Activated CD8-positive, alpha-beta memory T cell treated with anti-CD3 and anti-CD28 coated beads, Interleukin-2, amount 50 U/mL, for 24 hours (primary cell): ENCODE measurements at regions not wholly inside any gene's neighbourhood (a gene's known extent, or its start where the extent isn't known, plus 50 kb on each side); places are given as distances from the start of the nearest gene placed in this dataset.

Experiments
- DNase-seq: peaks from one replicate; pipeline ENCODE4 v3.0.0-alpha.2; 2020; ENCODE audit errors: extremely low read depth

GRCh38 chr21:16815243-16815642 is 697.6 kb upstream of the CXADR start:
- DNase-seq: no peak

DNA sequence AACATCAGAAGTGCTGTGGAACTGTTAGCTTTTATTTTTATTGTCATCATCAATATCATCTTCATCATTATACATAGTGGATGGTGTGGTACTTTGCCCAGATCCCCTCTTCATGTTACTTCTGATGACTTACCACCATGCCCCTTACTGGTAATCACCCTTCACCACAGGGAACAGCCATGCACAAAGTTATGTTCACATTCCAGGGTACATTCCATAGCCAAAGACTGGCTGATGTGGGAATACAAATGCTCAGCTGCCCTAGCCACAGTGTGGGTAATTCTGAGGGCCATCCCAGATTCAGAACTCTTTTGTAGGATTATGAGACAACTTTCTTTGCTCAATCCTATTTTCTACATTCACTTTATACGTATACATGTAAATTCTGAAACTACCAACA is 691.3 kb upstream of the CXADR start:
- DNase-seq: no peak

DNA sequence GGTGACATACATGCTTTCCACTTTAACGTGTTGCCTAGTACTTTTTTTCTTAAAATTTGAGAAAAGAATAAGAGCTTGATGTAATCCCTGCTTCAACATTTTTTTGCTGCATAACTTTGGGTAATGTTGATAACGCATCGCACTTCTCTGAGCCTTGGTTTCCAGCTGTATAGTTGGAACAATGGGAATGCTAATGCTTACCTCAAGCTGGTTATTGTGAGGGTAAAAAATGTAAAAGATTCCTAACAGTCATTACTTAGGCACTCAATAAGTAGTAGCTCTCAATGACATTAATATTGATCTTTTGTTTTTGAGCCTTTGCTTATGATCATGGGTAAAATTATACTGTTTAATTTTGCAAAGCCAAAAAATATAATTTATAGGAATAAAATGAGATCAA is 683.3 kb upstream of the CXADR start:
- DNase-seq: no peak

DNA sequence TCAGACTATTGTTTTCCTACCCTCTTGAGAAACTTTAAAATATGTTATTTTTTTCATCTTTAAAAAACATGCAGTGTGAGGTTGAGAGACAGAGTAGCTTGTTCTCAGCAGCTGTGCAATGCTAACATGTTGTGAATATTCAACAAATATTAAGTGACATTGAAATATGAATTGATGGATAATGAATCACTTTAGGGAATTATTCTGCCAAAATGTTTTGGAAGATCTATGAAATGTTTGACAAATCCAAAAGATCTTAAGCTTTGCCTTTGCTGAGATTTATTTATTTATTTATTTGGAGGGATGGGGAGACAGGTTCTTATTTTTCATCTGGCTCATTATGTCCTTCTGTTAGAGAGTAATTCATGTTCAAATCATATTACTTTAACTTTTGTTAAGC is 680.1 kb upstream of the CXADR start:
- no peak for DNase-seq

DNA sequence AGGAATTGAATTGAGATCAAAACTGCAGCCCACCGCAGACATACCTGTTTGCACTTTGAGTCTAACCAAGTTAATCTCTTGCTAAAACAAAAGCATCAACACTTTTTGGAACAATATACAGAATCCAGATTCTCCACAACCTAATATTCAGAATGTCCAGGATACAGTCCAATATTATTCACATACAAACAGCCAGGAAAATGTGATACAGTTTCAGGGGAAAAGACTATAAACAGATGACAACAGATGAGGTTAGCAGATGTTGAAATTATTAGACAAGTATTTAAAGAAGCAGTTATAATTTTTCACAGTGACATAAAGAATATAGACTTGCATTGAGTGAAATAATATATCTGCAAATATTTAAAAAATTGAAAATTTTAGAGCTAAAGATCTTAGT is 678.1 kb upstream of the CXADR start:
- no peak for DNase-seq

DNA sequence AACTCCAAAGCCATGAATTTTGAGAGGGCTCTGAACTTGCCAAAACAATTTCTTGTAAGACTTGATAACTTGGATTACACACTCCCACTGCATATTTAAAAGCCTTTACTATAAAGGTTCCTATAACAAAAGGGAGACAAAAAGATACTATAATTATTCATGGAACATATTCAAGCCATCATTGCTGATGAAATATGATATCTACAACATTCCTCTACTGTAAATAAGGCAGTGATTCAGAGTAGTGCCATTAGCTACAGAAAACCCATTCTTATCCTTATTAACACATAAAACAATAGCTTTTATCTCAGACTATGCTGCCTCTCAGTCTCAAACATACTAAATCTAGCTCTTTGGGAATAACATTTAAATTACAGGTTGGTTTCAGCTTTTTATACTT is 675.5 kb upstream of the CXADR start:
- DNase-seq: no peak

DNA sequence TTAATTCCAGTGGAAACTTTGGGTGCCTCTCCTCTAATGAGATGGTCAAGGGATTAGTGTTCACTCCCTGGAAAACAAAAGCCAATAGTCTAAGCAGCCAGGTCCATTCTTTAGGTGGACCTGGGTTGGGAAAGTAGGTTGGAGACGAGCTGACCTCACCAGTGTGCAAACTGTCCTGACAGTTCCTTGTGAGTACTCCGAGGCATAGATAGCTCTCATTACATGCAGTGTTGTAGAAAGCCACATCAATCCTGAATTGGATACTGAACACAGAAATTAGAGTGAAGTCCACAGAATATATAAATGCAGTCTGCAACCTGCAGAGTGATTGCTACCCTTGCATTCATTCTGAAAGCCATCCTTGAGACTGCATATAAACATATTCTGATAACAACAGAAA is 675.1 kb upstream of the CXADR start:
- no peak for DNase-seq

DNA sequence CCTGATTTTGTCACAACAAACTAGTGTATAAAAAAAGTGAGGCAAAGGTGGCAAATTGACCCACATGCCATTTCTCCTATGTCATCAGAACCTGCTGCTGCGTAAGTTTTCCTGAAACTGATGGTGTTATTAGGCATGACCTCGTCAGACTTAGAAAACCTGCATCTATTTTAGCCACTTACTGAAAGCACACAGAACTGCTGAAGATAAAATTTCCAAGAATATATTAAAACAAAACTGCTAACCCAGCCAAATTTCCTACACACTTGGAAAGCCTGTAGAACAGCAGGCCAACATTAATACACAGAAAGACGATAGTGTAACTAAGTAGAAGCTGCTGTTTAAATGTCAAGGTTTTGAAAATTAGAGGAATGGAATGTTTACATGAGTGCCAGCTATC is 674.5 kb upstream of the CXADR start:
- DNase-seq: no peak

GRCh38 chr21:16840538-16840937 is 672.3 kb upstream of the CXADR start:
- DNase-seq: no peak

DNA sequence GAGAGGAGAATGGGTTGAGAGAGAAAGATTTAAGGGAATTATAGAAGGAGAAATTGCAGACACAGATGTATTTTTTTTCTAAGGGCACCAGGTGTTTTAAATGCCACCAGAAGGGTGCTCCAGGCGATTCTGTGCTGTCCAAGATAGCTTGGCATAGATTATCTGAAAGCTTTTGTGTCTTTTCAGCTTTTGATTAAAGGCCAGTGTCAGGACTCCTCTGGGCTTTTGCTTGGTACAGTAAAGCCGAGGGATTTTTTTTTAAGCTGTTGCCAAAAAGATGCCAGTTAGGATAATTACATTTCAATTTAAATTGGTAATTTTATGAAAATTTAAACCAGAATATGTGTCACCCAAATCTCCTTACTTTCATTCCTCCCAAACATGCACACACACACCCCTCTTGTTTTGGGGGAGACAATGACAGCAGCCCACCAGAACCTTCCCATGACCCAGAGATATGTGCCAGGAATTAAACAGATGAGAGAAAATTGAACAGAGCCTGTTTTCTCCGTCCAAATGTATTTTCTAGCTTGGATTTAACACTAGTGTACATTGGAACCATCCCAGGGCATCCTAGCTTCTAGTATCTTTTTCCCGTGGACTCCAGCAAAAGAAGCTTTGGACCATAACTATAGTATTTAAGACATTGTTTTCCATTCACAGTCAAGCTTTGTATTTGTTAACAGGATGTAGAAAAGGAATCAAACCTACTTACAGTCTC is 670.7 kb upstream of the CXADR start:
- no peak for DNase-seq

DNA sequence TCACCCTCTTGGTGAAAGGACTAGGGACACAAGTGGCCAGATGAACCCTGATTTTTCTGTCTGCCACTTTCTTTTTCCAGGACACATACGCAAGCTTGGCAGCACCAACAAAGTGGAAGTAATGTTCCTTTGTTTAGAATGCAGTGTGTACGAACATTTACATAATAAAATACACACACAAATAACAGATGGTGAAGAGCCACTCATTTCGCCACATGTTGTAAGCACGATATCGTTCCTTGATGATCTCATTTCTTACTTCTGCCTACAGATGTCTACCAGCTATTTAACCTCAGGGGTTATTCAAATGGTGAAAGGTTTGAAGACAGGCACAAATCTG is 670.2 kb upstream of the CXADR start:
- no peak for DNase-seq

GRCh38 chr21:16847211-16847610 is 665.6 kb upstream of the CXADR start:
- DNase-seq: no peak

DNA sequence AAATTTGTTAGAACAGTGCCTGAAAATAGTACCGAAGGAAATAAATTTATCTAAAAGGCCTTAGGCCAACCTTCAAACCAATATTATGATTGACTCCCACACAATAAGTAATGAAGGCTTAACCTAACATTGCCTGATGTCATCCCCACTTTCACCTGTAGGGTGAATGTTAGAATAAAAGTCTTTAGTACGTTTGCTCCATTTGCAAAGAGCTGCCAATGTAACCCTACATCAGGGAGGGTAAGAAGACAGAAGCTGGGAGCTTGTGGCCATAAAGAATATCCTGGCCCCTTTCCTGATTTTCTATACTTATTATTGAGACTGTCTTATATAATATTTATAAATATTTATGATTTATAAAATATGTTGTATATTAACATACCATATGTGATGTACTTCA is 661.8 kb upstream of the CXADR start:
- no peak for DNase-seq

DNA sequence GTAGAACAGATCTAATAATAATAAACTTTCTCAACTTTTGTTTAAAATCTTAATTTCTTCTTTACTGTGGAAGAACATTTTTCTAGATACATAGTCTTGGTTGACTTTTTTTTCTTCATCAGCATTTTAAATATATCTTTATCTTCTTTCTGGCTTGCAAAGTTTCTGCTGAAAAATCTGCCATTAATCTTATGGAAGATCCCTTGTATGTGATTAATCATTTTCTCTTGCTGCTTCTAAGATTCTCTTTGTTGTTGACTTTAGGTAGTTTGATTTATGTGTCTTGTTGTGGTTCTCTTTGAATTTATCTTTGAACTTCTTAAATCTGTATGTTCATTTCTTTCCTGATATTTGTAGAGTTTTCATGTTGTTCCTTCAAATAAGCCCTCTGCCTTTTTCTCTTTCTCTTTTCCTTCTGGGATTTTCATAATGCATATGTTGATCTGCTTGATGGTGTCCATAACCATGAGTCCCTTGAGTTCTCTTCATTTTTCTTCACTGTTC is 657.6 kb upstream of the CXADR start:
- no peak for DNase-seq

GRCh38 chr21:16863362-16863905 is 649.4 kb upstream of the CXADR start:
- DNase-seq: no peak

DNA sequence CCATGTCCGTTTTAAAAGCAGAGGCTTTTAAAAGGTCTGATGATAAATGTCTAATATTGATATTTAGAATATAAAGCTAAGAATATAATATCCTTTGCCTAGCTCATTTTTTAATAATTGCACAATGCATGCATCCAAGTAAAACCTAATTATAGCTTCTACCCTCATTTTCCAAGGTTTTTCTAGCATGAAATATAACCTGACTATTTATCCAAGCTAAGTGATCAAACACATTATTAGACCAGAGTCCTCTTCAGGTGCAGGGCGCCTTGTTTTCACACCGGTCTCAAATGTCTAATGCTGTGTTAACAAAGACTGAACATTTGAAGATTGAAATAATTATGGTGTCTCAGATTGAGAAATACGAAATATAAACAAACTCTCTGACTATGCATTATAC is 648.9 kb upstream of the CXADR start:
- DNase-seq: no peak

DNA sequence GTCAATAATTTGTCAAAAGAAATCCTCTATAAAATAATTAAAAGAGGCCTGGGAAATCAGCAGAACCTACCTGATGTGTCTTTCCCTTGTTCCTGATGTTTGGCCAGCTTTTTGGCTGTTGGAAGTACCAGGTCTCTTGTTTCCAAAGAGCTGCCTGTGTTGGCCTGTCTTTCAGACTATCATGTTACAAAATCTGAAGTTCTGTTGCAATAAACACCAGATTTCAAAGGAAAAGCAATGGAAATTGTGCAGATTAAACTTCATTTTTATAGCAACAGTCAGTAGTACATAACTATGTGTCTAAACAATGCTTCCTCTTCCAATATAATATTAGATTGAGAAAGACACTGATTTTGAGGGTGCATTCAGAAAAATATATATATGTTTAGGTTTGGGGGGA is 647.2 kb upstream of the CXADR start:
- no peak for DNase-seq

GRCh38 chr21:16866851-16867250 is 646.0 kb upstream of the CXADR start:
- no peak for DNase-seq

DNA sequence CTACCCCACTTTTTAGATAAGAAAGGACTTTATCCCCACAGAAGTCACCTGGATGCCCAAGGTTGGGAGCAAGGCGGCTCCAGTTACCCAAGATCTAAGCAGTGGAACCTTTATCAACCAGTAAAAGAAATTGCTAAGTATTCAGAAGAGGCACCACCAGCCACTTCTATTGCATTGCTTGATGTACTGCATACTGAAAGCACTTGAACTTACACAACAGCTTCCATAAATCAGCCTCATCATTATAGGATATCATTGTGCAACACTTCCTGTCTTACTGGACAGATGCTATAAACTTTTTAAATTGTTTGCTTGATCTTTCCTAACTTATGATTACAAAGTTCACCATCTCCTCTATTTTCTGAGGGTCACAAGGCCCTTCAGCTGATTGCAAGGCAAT is 642.7 kb upstream of the CXADR start:
- DNase-seq: no peak

DNA sequence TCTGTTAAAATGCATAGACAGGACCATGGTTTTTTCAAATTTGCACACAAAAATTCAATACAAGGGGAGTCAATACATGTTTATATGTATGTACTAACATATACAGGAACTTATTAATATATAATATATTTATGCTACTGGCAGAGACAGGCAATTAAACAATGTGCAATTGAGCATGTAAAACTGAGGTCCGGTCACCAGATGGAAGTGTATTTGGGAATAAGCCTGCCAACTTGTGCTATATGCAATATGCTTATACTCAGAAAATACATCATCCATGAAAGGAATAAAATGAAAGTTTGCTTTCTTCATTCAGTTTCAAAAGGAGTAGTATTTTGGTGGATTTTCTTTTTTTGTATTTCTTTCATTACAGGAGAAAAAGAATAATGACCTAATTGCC is 640.2 kb upstream of the CXADR start:
- DNase-seq: no peak

DNA sequence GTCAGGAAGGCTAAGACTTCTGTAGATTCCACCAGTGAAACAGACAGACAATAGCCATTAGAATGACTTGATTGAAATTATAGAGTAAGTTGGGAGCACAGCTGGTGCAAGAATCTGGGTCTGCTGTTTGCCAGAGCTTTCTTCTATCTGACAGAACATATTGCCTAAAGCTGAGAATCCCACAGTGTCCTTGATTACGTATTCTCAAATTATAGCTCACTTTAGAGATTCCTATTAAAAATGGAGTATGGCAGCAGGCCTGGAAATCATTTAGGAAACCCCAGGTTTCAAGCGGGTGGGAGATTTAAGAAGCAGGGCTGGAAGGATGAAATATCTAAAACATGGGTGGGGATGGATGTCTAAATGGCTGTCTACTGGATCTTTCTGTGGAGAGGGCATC is 639.7 kb upstream of the CXADR start:
- DNase-seq: no peak

DNA sequence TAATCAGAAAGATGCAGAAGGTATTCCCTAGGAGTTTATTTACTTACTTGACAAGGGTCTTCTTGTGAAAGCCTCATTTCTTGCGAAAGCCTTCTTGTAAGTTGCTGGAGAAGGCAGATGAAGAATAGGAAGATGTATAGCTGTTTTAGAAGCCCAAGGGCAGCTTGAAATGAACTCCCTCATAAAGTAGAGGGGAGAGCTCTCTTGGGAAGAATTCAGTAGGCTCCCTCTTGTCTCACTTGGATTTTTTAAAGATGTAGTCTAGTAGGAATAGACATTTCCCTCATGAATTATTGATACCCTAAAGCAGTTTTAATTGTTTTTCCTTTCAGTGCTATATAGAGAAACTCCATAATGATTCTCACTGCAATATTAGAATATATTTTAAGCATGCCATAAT is 639.2 kb upstream of the CXADR start:
- no peak for DNase-seq

- DNase-seq: no peak
Measured at GRCh38 chr21:16879479-16879878, 633.4 kb upstream of the CXADR start.

- DNase-seq: no peak
Measured at GRCh38 chr21:16891821-16892220, 621.0 kb upstream of the CXADR start.
